ENCODE measurements at regions not wholly inside any gene's neighbourhood (a gene's known extent, or its start where the extent isn't known, plus 50 kb on each side); places are given as distances from the start of the nearest gene placed in this dataset.

GRCh38 chr1:172951730-172952365 lies 98.9 kb downstream of the TNFSF18 start:
- peak overlapping the region; percentile 97 for H3K18ac ChIP-seq (ENCODE audit: low read depth, low read length)
- H3K4ac ChIP-seq (ENCODE audit: low read depth, low read length): peak overlapping the region; percentile 57
- no peak overlapping the region for H2AFZ ChIP-seq (replicated peaks; ENCODE audit: low read length, poor library complexity)
- WGBS, 2 experiments (ENCODE audit: extremely low coverage in 2 of 2, insufficient read length in 1 of 2): no CpG with 5 or more reads among the region's 3 CpGs
- H3K23ac ChIP-seq (ENCODE audit: low read depth, low read length): peak overlapping the region; percentile 93
- H4K8ac ChIP-seq (ENCODE audit: low read depth in 2 of 2, low read length in 2 of 2): peak overlapping the region; percentile 71 to 86
- H3K14ac ChIP-seq (replicated peaks; ENCODE audit: low read depth, low read length): peak overlapping the region; percentile 24
- H3K56ac ChIP-seq (ENCODE audit: extremely low read depth, insufficient read depth, low read length): peak overlapping the region; percentile 67
- peak overlapping the region; percentile 97 for H2BK5ac ChIP-seq (ENCODE audit: low read depth, low read length, poor library complexity, severe bottlenecking)
- ChIA-PET CTCF (interaction anchor here (1.0 to 1.1 kb wide), 2 partner anchors 18 to 45 kb away, joined by 3 read pairs; no protein-coding TSS in a partner anchor), POLR2A (ENCODE audit: unreplicated experiment) (interaction anchor here (1.0 kb wide), 2 partner anchors 11 to 42 kb away, joined by 3 to 4 read pairs; no protein-coding TSS in a partner anchor)
- TF ChIP-seq CTCF (conservative IDR thresholded peaks at IDR 0.05; ENCODE audit: low read depth, low read length) (no peak), USF2 (IDR thresholded peaks at IDR 0.05; ENCODE audit: low read depth, low read length) (no peak), CEBPB (IDR thresholded peaks at IDR 0.05; ENCODE audit: low read depth, low read length) (peak; percentile 95), RCOR1 (IDR thresholded peaks at IDR 0.05; ENCODE audit: insufficient replicate concordance, low read length) (no peak)
- peak overlapping the region; percentile 88 for H4K5ac ChIP-seq (ENCODE audit: low read depth, low read length)
- in situ Hi-C loops (cut with MboI; ENCODE audit: low sequenced_read_pairs) (no loop called here), dilution Hi-C loops (cut with HindIII; ENCODE audit: low sequenced_read_pairs, unreplicated experiment) (no loop called here), intact Hi-C loops (cut with micrococcal nuclease) (loop anchor here (5.0 to 10.0 kb wide), 3 partner anchors 125 to 250 kb away; no protein-coding TSS in a partner anchor)
- peak overlapping the region; percentile 98 for H2BK20ac ChIP-seq (ENCODE audit: low read depth, low read length)
- peaks cover 25% of the 10 kb centered on the region for H3K9me1 ChIP-seq (ENCODE audit: insufficient read depth, low read length)
- H3K79me1 ChIP-seq (ENCODE audit: low read depth in 1 of 2, low read length in 2 of 2): peaks cover 0 to 26% of the 10 kb centered on the region in 2 experiments
- DNase-seq (peak; percentile 91), ATAC-seq (ENCODE audit: low read depth) (peak; percentile 19)
- H2BK15ac ChIP-seq (ENCODE audit: low read depth, low read length): peak overlapping the region; percentile 93; the same call in 2 of the 3 replicates
- H3K9ac ChIP-seq (ENCODE audit: low read depth, low read length): peak overlapping the region; percentile 32
- H2BK120ac ChIP-seq (ENCODE audit: low read depth, low read length): peak overlapping the region; percentile 97
- H3K4me1 ChIP-seq (ENCODE audit: control insufficient read depth, insufficient read depth, low read length): peaks cover 32% of the 10 kb centered on the region
- peak overlapping the region; percentile 96 for H4K91ac ChIP-seq (ENCODE audit: insufficient read depth, low read depth, low read length)
- no peaks in the 10 kb centered on the region for H4K20me1 ChIP-seq (ENCODE audit: insufficient read depth, low read length)
- peak overlapping the region; percentile 89 for H2AK5ac ChIP-seq (ENCODE audit: low read depth, low read length)
- H3K4me3 ChIP-seq (ENCODE audit: insufficient read depth, low read depth, low read length): no peak overlapping the region
- BruUV-seq (replicated peaks): no TSS peak
- no peaks in the 10 kb centered on the region for H3K27me3 ChIP-seq (ENCODE audit: control insufficient read depth, insufficient read depth, low read length)
- no peak overlapping the region for H2AK9ac ChIP-seq (replicated peaks; ENCODE audit: low read depth, low read length, poor library complexity)
- H3K4me2 ChIP-seq (ENCODE audit: low read depth, low read length): no peak overlapping the region
- no peaks in the 10 kb centered on the region for H3K9me3 ChIP-seq (ENCODE audit: control insufficient read depth, insufficient read depth, low read length)
- no peaks in the 10 kb centered on the region for H3K36me3 ChIP-seq (ENCODE audit: control insufficient read depth, insufficient read depth, low read length)
- peak overlapping the region; percentile 81; the same call in 1 of the 2 replicates for H3K27ac ChIP-seq (ENCODE audit: insufficient read depth, low read length)

Data from IMR-90 (cell line).